ENCODE measurements at regions not wholly inside any gene's neighbourhood (a gene's known extent, or its start where the extent isn't known, plus 50 kb on each side); places are given as distances from the start of the nearest gene placed in this dataset.
A peak's percentile ranks its signal among the peaks of the same experiment; 100 is the strongest.

DNA sequence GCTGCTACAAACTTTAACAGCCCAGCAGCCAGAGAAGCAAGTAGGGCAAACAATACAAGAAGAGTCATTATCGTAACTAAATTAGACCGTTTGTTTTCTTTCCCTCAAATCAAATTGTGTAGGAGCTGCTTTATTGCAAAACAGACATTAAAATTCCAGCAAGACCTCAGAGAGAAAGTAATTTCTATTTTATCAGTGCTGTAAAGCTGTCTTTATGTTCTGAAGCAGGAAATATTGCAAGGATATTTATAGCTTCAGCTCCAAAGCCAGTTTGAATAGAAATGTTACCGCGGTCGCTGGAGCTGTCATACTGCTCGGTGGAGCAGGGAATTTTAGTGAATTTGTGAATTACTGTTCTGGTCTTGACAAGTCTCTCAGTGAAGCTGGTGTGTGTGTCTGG lies 503.8 kb upstream of the PLXNA2 start (continued):
- TF ChIP-seq, protein P1, sequence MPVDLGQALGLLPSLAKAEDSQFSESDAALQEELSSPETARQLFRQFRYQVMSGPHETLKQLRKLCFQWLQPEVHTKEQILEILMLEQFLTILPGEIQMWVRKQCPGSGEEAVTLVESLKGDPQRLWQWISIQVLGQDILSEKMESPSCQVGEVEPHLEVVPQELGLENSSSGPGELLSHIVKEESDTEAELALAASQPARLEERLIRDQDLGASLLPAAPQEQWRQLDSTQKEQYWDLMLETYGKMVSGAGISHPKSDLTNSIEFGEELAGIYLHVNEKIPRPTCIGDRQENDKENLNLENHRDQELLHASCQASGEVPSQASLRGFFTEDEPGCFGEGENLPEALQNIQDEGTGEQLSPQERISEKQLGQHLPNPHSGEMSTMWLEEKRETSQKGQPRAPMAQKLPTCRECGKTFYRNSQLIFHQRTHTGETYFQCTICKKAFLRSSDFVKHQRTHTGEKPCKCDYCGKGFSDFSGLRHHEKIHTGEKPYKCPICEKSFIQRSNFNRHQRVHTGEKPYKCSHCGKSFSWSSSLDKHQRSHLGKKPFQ (tag by site-specific recombination; IDR thresholded peaks at IDR 0.05) = 0 out of 2 replicates have a peak, but pooled peaks have one; percentile 61
- TF ChIP-seq, protein P2, sequence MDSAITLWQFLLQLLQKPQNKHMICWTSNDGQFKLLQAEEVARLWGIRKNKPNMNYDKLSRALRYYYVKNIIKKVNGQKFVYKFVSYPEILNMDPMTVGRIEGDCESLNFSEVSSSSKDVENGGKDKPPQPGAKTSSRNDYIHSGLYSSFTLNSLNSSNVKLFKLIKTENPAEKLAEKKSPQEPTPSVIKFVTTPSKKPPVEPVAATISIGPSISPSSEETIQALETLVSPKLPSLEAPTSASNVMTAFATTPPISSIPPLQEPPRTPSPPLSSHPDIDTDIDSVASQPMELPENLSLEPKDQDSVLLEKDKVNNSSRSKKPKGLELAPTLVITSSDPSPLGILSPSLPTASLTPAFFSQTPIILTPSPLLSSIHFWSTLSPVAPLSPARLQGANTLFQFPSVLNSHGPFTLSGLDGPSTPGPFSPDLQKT (IDR thresholded peaks at IDR 0.05; ENCODE audit: borderline replicate concordance, low read depth, low read length) = no peak
- TF ChIP-seq, protein P3, sequence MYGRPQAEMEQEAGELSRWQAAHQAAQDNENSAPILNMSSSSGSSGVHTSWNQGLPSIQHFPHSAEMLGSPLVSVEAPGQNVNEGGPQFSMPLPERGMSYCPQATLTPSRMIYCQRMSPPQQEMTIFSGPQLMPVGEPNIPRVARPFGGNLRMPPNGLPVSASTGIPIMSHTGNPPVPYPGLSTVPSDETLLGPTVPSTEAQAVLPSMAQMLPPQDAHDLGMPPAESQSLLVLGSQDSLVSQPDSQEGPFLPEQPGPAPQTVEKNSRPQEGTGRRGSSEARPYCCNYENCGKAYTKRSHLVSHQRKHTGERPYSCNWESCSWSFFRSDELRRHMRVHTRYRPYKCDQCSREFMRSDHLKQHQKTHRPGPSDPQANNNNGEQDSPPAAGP (tag by site-specific recombination; IDR thresholded peaks at IDR 0.05) = no peak
- no peak for TF ChIP-seq ZBTB17 (tag by site-specific recombination; IDR thresholded peaks at IDR 0.05)
- no peak for TF ChIP-seq ZNF658 (tag by site-specific recombination; IDR thresholded peaks at IDR 0.05)
- no peak for TF ChIP-seq ZNF544 (tag by site-specific recombination; IDR thresholded peaks at IDR 0.05)
- TF ChIP-seq, protein P4, sequence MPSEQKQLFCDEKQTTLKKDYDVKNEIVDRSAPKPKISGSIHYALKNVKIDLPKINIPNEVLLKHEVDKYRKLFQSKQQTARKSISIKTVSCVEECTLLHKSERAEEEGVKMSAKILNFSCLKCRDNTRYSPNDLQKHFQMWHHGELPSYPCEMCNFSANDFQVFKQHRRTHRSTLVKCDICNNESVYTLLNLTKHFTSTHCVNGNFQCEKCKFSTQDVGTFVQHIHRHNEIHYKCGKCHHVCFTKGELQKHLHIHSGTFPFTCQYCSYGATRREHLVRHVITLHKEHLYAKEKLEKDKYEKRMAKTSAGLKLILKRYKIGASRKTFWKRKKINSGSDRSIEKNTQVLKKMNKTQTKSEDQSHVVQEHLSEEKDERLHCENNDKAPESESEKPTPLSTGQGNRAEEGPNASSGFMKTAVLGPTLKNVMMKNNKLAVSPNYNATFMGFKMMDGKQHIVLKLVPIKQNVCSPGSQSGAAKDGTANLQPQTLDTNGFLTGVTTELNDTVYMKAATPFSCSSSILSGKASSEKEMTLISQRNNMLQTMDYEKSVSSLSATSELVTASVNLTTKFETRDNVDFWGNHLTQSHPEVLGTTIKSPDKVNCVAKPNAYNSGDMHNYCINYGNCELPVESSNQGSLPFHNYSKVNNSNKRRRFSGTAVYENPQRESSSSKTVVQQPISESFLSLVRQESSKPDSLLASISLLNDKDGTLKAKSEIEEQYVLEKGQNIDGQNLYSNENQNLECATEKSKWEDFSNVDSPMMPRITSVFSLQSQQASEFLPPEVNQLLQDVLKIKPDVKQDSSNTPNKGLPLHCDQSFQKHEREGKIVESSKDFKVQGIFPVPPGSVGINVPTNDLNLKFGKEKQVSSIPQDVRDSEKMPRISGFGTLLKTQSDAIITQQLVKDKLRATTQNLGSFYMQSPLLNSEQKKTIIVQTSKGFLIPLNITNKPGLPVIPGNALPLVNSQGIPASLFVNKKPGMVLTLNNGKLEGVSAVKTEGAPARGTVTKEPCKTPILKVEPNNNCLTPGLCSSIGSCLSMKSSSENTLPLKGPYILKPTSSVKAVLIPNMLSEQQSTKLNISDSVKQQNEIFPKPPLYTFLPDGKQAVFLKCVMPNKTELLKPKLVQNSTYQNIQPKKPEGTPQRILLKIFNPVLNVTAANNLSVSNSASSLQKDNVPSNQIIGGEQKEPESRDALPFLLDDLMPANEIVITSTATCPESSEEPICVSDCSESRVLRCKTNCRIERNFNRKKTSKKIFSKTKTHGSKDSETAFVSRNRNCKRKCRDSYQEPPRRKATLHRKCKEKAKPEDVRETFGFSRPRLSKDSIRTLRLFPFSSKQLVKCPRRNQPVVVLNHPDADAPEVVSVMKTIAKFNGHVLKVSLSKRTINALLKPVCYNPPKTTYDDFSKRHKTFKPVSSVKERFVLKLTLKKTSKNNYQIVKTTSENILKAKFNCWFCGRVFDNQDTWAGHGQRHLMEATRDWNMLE (tag by site-specific recombination; conservative IDR thresholded peaks at IDR 0.05; ENCODE audit: low read depth) = no peak
- TF ChIP-seq ZFP41 (tag by site-specific recombination; IDR thresholded peaks at IDR 0.05; ENCODE audit: borderline replicate concordance) = no peak
- no peak for TF ChIP-seq ZNF830 (tag by site-specific recombination; IDR thresholded peaks at IDR 0.05; ENCODE audit: low read depth)
- TF ChIP-seq ZNF341 (tag by site-specific recombination; IDR thresholded peaks at IDR 0.05; ENCODE audit: low read depth) = no peak
- no peak for TF ChIP-seq GLIS2 (tag by site-specific recombination; IDR thresholded peaks at IDR 0.05)
- no peak for TF ChIP-seq SCRT2 (tag by site-specific recombination; IDR thresholded peaks at IDR 0.05)
- TF ChIP-seq, protein P5, sequence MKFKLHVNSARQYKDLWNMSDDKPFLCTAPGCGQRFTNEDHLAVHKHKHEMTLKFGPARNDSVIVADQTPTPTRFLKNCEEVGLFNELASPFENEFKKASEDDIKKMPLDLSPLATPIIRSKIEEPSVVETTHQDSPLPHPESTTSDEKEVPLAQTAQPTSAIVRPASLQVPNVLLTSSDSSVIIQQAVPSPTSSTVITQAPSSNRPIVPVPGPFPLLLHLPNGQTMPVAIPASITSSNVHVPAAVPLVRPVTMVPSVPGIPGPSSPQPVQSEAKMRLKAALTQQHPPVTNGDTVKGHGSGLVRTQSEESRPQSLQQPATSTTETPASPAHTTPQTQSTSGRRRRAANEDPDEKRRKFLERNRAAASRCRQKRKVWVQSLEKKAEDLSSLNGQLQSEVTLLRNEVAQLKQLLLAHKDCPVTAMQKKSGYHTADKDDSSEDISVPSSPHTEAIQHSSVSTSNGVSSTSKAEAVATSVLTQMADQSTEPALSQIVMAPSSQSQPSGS (tag by site-specific recombination; IDR thresholded peaks at IDR 0.05; ENCODE audit: low read depth) = no peak; the same call in 1 of the 2 replicates
- no peak for TF ChIP-seq ZNF211 (tag by site-specific recombination; IDR thresholded peaks at IDR 0.05; ENCODE audit: low read depth)
- TF ChIP-seq ZNF266 (tag by site-specific recombination; IDR thresholded peaks at IDR 0.05; ENCODE audit: low read depth) = no peak
- TF ChIP-seq REPIN1 (tag by site-specific recombination; IDR thresholded peaks at IDR 0.05; ENCODE audit: low read depth) = no peak
- TF ChIP-seq, protein P6, sequence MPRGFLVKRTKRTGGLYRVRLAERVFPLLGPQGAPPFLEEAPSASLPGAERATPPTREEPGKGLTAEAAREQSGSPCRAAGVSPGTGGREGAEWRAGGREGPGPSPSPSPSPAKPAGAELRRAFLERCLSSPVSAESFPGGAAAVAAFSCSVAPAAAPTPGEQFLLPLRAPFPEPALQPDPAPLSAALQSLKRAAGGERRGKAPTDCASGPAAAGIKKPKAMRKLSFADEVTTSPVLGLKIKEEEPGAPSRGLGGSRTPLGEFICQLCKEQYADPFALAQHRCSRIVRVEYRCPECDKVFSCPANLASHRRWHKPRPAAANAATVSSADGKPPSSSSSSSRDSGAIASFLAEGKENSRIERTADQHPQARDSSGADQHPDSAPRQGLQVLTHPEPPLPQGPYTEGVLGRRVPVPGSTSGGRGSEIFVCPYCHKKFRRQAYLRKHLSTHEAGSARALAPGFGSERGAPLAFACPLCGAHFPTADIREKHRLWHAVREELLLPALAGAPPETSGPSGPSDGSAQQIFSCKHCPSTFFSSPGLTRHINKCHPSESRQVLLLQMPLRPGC (tag by site-specific recombination; IDR thresholded peaks at IDR 0.05) = 0 out of 2 replicates have a peak, but pooled peaks have one; percentile 57
- no peak for TF ChIP-seq GLIS1 (tag by site-specific recombination; IDR thresholded peaks at IDR 0.05)
- no peak for TF ChIP-seq ZNF785 (tag by site-specific recombination; IDR thresholded peaks at IDR 0.05)
- TF ChIP-seq ZNF501 (tag by site-specific recombination; IDR thresholded peaks at IDR 0.05) = no peak
- TF ChIP-seq ZNF10 (tag by site-specific recombination; IDR thresholded peaks at IDR 0.05) = no peak
- TF ChIP-seq, protein P7, sequence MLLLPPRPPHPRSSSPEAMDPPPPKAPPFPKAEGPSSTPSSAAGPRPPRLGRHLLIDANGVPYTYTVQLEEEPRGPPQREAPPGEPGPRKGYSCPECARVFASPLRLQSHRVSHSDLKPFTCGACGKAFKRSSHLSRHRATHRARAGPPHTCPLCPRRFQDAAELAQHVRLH (tag by site-specific recombination; IDR thresholded peaks at IDR 0.05) = peak; percentile 94
- TF ChIP-seq, protein P8, sequence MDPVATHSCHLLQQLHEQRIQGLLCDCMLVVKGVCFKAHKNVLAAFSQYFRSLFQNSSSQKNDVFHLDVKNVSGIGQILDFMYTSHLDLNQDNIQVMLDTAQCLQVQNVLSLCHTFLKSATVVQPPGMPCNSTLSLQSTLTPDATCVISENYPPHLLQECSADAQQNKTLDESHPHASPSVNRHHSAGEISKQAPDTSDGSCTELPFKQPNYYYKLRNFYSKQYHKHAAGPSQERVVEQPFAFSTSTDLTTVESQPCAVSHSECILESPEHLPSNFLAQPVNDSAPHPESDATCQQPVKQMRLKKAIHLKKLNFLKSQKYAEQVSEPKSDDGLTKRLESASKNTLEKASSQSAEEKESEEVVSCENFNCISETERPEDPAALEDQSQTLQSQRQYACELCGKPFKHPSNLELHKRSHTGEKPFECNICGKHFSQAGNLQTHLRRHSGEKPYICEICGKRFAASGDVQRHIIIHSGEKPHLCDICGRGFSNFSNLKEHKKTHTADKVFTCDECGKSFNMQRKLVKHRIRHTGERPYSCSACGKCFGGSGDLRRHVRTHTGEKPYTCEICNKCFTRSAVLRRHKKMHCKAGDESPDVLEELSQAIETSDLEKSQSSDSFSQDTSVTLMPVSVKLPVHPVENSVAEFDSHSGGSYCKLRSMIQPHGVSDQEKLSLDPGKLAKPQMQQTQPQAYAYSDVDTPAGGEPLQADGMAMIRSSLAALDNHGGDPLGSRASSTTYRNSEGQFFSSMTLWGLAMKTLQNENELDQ (tag by site-specific recombination; IDR thresholded peaks at IDR 0.05; ENCODE audit: low read depth) = peak; percentile 76
- no peak for TF ChIP-seq ZNF426 (tag by site-specific recombination; IDR thresholded peaks at IDR 0.05)
- TF ChIP-seq ZNF248 (tag by site-specific recombination; IDR thresholded peaks at IDR 0.05) = no peak
- TF ChIP-seq ZNF670 (tag by site-specific recombination; IDR thresholded peaks at IDR 0.05; ENCODE audit: low read depth) = no peak
